ENCODE measurements at regions not wholly inside any gene's neighbourhood (a gene's known extent, or its start where the extent isn't known, plus 50 kb on each side); places are given as distances from the start of the nearest gene placed in this dataset.

DNA sequence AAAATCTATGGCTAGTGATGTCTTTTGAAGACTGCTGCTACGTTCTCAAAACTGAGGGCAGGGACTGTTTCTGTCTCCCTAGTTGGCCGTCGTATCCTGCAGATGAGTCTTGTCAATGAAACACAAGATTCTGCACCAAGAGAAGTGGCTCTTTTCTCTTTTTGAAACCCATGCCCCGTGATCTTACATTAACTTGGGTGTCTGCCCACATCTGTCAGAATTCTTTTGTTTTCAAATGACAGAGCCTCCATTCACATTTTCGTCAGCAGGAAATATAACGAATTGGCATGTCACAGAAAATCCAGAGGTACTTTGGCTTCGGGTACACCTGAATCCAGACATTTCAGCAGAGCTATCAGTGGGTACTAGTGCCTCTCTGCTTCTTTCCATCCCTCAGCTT lies 331.3 kb upstream of the PROK2 start:
- Histone ChIP-seq H3K4me3 (replicated peaks in 1 of 3; ENCODE audit: insufficient read depth in 1 of 3, low read depth in 1 of 3, low read length in 3 of 3) (no peak overlapping the region), H3K27ac (ENCODE audit: insufficient read depth, low read depth, low read length) (no peak overlapping the region), H3K27me3 (ENCODE audit: control insufficient read depth in 2 of 2, insufficient read depth in 2 of 2, low read length in 2 of 2) (peaks cover 1 to 6% of the 10 kb centered on the region in 2 experiments), H4K20me1 (replicated peaks; ENCODE audit: control insufficient read depth, extremely low read depth, insufficient read depth, low read length) (no peaks in the 10 kb centered on the region), H3K9me3 (replicated peaks; ENCODE audit: control insufficient read depth, insufficient read depth, low read length) (no peaks in the 10 kb centered on the region), H3K36me3 (ENCODE audit: control insufficient read depth in 2 of 2, extremely low read depth in 1 of 2, insufficient read depth in 2 of 2, low read length in 2 of 2) (no peaks in the 10 kb centered on the region), H3K9me1 (replicated peaks; ENCODE audit: control insufficient read depth, extremely low read depth, insufficient read depth, low read length) (no peaks in the 10 kb centered on the region), H3K4me1 (ENCODE audit: control insufficient read depth, extremely low read depth, insufficient read depth, low read length) (no peaks in the 10 kb centered on the region), H3K9ac (replicated peaks; ENCODE audit: extremely low read depth, insufficient read depth, low read length) (no peak overlapping the region), H2AFZ (ENCODE audit: low read depth, low read length) (no peak overlapping the region), H3K4me2 (ENCODE audit: insufficient read depth, low read length) (no peak overlapping the region), H3K79me2 (ENCODE audit: control insufficient read depth, insufficient read depth, low read length) (no peaks in the 10 kb centered on the region)
- TF ChIP-seq FOS (IDR thresholded peaks at IDR 0.05; ENCODE audit: borderline replicate concordance, insufficient read depth, low read length) (no peak), JUN (IDR thresholded peaks at IDR 0.05; ENCODE audit: borderline replicate concordance, insufficient read depth, insufficient read length, low read depth) (no peak), MYC (IDR thresholded peaks at IDR 0.05; ENCODE audit: low read depth, low read length) (no peak), EZH2 (IDR thresholded peaks at IDR 0.05; ENCODE audit: borderline replicate concordance, low read depth, low read length, severe bottlenecking) (no peak)
- no peak for FAIRE-seq
- no peak for DNase-seq (ENCODE audit: low read depth, low spot score)
- dilution Hi-C loops (cut with MboI; ENCODE audit: extremely low pct_ligation_motif_present, low sequenced_read_pairs) = no loop called here
- ChIA-PET CTCF (no interaction called here), POLR2A (no interaction called here)
- intact Hi-C loops (cut with micrococcal nuclease) = no loop called here
- no TSS peak for BruUV-seq (replicated peaks)

- dilution Hi-C loops (cut with MboI; ENCODE audit: extremely low pct_ligation_motif_present, low sequenced_read_pairs) = no loop called here
- Histone ChIP-seq H3K27ac (ENCODE audit: insufficient read depth, low read depth, low read length) (no peak overlapping the region), H3K36me3 (ENCODE audit: control insufficient read depth in 2 of 2, extremely low read depth in 1 of 2, insufficient read depth in 2 of 2, low read length in 2 of 2) (no peaks in the 10 kb centered on the region), H3K9ac (replicated peaks; ENCODE audit: extremely low read depth, insufficient read depth, low read length) (no peak overlapping the region), H4K20me1 (replicated peaks; ENCODE audit: control insufficient read depth, extremely low read depth, insufficient read depth, low read length) (no peaks in the 10 kb centered on the region), H3K4me3 (replicated peaks in 1 of 3; ENCODE audit: insufficient read depth in 1 of 3, low read depth in 1 of 3, low read length in 3 of 3) (no peak overlapping the region), H3K4me1 (ENCODE audit: control insufficient read depth, extremely low read depth, insufficient read depth, low read length) (no peaks in the 10 kb centered on the region), H2AFZ (ENCODE audit: low read depth, low read length) (no peak overlapping the region), H3K79me2 (ENCODE audit: control insufficient read depth, insufficient read depth, low read length) (no peaks in the 10 kb centered on the region), H3K4me2 (ENCODE audit: insufficient read depth, low read length) (no peak overlapping the region), H3K9me3 (replicated peaks; ENCODE audit: control insufficient read depth, insufficient read depth, low read length) (no peaks in the 10 kb centered on the region), H3K27me3 (ENCODE audit: control insufficient read depth in 2 of 2, insufficient read depth in 2 of 2, low read length in 2 of 2) (peaks cover 1 to 6% of the 10 kb centered on the region in 2 experiments), H3K9me1 (replicated peaks; ENCODE audit: control insufficient read depth, extremely low read depth, insufficient read depth, low read length) (no peaks in the 10 kb centered on the region)
- intact Hi-C loops (cut with micrococcal nuclease) = no loop called here
- FAIRE-seq = no peak
- no TSS peak for BruUV-seq (replicated peaks)
- POLR2A ChIA-PET = no interaction called here
- CTCF ChIA-PET = no interaction called here
- no peak for TF ChIP-seq FOS (IDR thresholded peaks at IDR 0.05; ENCODE audit: borderline replicate concordance, insufficient read depth, low read length)
- TF ChIP-seq JUN (IDR thresholded peaks at IDR 0.05; ENCODE audit: borderline replicate concordance, insufficient read depth, insufficient read length, low read depth) = no peak
- TF ChIP-seq, protein P1, sequence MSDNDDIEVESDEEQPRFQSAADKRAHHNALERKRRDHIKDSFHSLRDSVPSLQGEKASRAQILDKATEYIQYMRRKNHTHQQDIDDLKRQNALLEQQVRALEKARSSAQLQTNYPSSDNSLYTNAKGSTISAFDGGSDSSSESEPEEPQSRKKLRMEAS (IDR thresholded peaks at IDR 0.05; ENCODE audit: insufficient read depth, insufficient read length) = no peak
- no peak for TF ChIP-seq MYC (IDR thresholded peaks at IDR 0.05; ENCODE audit: low read depth, low read length)
- TF ChIP-seq GATA2 (IDR thresholded peaks at IDR 0.05; ENCODE audit: insufficient read depth, insufficient read length, low read depth, low read length) = no peak
- TF ChIP-seq, protein P2, sequence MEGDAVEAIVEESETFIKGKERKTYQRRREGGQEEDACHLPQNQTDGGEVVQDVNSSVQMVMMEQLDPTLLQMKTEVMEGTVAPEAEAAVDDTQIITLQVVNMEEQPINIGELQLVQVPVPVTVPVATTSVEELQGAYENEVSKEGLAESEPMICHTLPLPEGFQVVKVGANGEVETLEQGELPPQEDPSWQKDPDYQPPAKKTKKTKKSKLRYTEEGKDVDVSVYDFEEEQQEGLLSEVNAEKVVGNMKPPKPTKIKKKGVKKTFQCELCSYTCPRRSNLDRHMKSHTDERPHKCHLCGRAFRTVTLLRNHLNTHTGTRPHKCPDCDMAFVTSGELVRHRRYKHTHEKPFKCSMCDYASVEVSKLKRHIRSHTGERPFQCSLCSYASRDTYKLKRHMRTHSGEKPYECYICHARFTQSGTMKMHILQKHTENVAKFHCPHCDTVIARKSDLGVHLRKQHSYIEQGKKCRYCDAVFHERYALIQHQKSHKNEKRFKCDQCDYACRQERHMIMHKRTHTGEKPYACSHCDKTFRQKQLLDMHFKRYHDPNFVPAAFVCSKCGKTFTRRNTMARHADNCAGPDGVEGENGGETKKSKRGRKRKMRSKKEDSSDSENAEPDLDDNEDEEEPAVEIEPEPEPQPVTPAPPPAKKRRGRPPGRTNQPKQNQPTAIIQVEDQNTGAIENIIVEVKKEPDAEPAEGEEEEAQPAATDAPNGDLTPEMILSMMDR (IDR thresholded peaks at IDR 0.05; ENCODE audit: extremely low read depth in 1 of 2, insufficient read depth in 1 of 2, low read depth in 1 of 2, low read length in 2 of 2) = no peak
- no peak for DNase-seq (ENCODE audit: low read depth, low spot score)
Measured at GRCh38 chr3:72115307-72115706, 330.4 kb upstream of the PROK2 start.

All from endothelial cell of umbilical vein (primary cell).